ENCODE measurements at regions not wholly inside any gene's neighbourhood (a gene's known extent, or its start where the extent isn't known, plus 50 kb on each side); places are given as distances from the start of the nearest gene placed in this dataset.
"Not testable (repeated sequence)": the region's sequence is repeated elsewhere in the genome, so short reads cannot be mapped to it uniquely, and the experiment has no call there.

DNA sequence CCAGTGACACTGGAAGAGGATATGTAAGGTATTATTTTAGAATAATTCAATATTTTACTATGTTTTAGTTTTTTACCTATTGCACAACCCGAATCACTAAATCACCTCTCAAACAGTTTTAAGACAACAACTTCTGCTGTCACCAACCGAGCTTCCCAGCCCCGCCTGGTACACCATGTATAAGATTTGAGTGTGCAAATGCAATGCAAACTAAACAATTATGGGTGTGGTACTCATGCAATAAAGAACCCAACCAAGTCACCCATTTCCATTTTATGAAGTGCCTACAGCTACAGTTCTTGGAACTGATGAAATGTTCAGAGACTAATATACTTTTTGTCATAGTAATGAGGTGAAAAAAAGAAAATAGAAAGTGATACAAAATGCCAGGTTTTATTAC, 256.2 kb downstream of the TAFA4 start:
- POLR2A ChIA-PET = no interaction called here
- TF ChIP-seq, protein P1, sequence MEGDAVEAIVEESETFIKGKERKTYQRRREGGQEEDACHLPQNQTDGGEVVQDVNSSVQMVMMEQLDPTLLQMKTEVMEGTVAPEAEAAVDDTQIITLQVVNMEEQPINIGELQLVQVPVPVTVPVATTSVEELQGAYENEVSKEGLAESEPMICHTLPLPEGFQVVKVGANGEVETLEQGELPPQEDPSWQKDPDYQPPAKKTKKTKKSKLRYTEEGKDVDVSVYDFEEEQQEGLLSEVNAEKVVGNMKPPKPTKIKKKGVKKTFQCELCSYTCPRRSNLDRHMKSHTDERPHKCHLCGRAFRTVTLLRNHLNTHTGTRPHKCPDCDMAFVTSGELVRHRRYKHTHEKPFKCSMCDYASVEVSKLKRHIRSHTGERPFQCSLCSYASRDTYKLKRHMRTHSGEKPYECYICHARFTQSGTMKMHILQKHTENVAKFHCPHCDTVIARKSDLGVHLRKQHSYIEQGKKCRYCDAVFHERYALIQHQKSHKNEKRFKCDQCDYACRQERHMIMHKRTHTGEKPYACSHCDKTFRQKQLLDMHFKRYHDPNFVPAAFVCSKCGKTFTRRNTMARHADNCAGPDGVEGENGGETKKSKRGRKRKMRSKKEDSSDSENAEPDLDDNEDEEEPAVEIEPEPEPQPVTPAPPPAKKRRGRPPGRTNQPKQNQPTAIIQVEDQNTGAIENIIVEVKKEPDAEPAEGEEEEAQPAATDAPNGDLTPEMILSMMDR (IDR thresholded peaks at IDR 0.05; ENCODE audit: control extremely low read depth, extremely low read depth, low read depth, missing control alignments) = no peak
- CTCF ChIA-PET = no interaction called here
- DNase-seq (ENCODE audit: extremely low spot score) = no peak

DNA sequence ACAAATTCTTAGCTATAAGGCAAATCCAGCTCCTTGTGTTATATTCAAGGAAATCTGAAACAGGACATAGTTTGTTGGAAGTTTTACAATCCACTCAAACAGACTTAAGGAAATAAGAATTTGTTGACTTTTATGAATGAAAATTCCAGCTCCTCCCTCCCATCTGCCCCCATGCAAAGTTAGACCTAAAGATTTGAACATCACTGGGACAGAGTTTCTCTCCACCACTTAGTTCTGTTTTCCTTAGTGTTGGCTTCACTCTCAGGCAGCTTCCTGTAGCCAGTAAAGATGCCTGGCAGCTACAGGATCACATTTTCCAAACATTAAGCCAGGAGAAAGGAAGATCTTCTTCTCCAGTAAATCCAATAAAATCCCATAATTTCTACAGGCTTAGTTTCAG, 265.0 kb downstream of the TAFA4 start:
- no peak for DNase-seq (ENCODE audit: extremely low spot score)
- ChIA-PET POLR2A (no interaction called here), CTCF (interaction anchor here (1.4 kb wide), 1 partner anchor 71 kb away, joined by 3 read pairs; no protein-coding TSS in a partner anchor)
- TF ChIP-seq, protein P1 (IDR thresholded peaks at IDR 0.05; ENCODE audit: control extremely low read depth, extremely low read depth, low read depth, missing control alignments) = no peak

DNA sequence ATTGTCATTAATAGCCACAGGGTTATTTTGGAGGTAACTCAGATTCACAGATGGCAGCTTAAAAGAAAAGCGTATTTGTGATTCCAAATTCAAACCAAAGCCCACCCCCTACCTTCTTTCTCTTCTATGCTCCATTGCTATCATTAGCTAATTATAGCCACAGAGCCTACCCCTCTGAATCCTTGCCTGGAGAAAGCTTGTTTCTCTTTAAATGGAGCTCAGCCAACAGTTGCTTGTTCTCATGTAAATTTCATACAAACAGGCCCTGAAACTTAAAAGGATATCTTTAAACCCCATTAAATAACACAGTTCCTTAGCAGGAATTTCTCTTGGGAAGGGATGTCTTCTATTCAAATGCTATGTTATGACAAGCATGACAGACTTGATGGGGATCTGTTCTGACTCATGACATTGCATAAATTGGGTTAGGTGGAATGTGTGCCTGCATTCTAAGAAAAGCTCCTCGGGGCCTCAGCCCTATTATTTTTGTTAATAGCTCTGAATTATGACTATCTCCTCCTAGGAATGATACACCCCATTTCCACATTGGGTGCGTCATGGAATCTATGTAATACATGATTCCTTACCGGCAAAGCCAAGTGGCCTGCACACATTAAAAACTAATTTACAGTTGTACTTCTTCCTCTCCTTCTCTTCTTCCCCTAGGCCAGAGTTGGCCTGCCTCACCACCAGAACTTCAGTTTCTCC, 265.8 kb downstream of the TAFA4 start:
- ChIA-PET POLR2A (no interaction called here), CTCF (interaction anchor here (0.8 to 1.6 kb wide), 5 partner anchors 10 to 70 kb away, joined by 3 to 5 read pairs (median 4); no protein-coding TSS in a partner anchor)
- TF ChIP-seq, protein P1 (IDR thresholded peaks at IDR 0.05; ENCODE audit: control extremely low read depth, extremely low read depth, low read depth, missing control alignments) = no peak
- DNase-seq (ENCODE audit: extremely low spot score) = no peak

DNA sequence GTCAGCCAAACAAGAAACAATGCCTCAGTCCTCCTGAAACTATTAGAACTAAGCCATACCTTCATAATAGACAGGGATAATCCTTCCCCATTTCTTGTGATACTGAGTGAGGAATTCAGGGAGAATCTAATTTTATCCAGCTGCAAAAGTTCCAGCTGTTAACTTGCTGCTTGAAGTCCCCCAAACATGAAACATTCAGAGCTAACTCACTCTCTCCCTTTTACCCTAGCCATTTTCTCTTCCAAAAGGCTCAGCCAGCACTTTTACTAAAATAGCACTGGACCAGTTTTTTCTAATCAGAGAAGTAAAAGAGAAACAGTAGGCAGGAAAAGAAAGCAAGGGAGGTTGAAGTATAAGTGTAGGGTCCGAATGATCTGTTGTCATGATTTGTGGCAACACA, 268.1 kb downstream of the TAFA4 start:
- TF ChIP-seq, protein P1 (IDR thresholded peaks at IDR 0.05; ENCODE audit: control extremely low read depth, extremely low read depth, low read depth, missing control alignments) = no peak
- ChIA-PET POLR2A (no interaction called here), CTCF (no interaction called here)
- DNase-seq (ENCODE audit: extremely low spot score) = no peak

DNA sequence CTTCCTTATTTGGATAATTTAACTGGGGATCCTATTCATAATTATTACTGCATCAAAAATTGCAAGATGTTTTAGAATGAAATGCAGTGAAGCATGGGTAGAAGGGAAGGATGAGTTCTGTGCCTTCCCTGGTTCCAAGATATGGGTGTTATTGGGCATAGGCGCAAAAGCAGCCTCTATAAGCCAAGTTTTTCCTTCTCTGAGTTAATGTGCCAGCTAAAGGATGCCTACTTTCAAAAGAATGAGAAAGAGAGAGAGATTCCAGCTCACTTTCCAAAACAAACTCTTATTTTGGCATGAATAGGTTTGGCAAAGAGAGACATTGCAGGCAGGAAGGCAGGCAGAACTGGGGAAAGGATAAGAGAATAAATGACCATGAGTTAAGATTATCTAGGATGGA, 270.2 kb downstream of the TAFA4 start:
- ChIA-PET CTCF (no interaction called here), POLR2A (no interaction called here)
- TF ChIP-seq, protein P1 (IDR thresholded peaks at IDR 0.05; ENCODE audit: control extremely low read depth, extremely low read depth, low read depth, missing control alignments) = no peak
- no peak for DNase-seq (ENCODE audit: extremely low spot score)

DNA sequence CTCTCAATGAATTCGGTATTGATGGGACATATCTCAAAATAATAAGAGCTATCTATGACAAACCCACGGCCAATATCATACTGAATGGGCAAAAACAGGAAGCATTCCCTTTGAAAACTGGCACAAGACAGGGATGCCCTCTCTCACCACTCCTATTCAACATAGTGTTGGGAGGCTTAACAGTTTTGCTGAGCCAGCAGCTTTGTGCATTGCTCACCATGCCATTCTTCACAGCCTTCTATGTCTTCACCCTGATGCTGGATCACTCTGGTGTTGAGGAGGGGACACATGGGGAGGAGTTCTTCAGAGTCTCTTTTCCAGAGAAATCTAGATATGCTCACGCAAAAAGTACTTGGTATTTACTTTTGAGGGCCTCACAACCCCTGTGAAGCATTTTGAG, 281.7 kb downstream of the TAFA4 start:
- CTCF ChIA-PET; DNase-seq (ENCODE audit: extremely low spot score); POLR2A ChIA-PET: not testable (repeated sequence)

DNA sequence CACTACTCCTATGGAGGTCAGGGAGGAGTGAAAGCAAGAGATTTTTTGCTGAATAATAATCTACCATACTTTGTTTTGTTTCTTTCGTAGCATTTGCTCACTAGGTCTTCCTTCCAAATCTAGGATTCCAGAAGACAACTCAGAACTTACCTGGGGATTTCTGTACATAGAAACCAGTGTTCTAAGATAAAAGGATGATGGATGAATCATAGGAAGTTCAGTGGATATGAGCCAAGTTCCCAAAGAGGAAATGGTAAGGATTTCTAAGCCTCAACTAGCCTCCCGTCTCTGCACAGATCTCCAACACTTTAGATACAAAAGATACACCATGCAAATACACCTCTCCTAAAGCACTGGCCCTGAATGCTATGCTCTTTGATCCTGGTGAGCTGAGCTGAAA, 283.9 kb downstream of the TAFA4 start:
- ChIA-PET CTCF (no interaction called here), POLR2A (no interaction called here)
- TF ChIP-seq, protein P1 (IDR thresholded peaks at IDR 0.05; ENCODE audit: control extremely low read depth, extremely low read depth, low read depth, missing control alignments) = no peak
- no peak for DNase-seq (ENCODE audit: extremely low spot score)
